MCF 10A (cell line): ENCODE measurements at regions not wholly inside any gene's neighbourhood (a gene's known extent, or its start where the extent isn't known, plus 50 kb on each side); places are given as distances from the start of the nearest gene placed in this dataset.

Source experiments
- BruUV-seq: library from RNA; stranded (reverse); fragments of 400-500 nt; replicated peaks from 2 replicates; lab custom pipeline; 2021; lab: Mats Ljungman, UMichigan
- CTCF ChIA-PET: fragments of 300-600 bp; sonication (Branson Sonifier 250); formaldehyde crosslinking; extraction: SDS; loops from one replicate; lab custom pipeline; 2021; ENCODE audit warnings: antibody characterized with exemption, inconsistent platforms; lab: Yijun Ruan, JAX
- POLR2A ChIA-PET: fragments of 300-600, 350-650 bp; sonication (Branson Sonifier 250); formaldehyde crosslinking; extraction: SDS; loops from one replicate; lab custom pipeline; 2020; ENCODE audit warnings: antibody characterized with exemption, inconsistent platforms; lab: Yijun Ruan, JAX
- DNase-seq: peaks from one replicate; pipeline ENCODE4 v3.0.0-alpha.2; 2018; ENCODE audit not compliant: unreplicated experiment
- H3K27ac Mint-ChIP-seq: one replicate; pipeline ENCODE4 v1.8.0; 2022; ENCODE audit warnings: mild to moderate bottlenecking, low read depth, mixed read lengths; ENCODE audit not compliant: unreplicated experiment
- H3K27me3 Mint-ChIP-seq: one replicate; pipeline ENCODE4 v1.8.0; 2022; ENCODE audit warnings: mixed read lengths; ENCODE audit not compliant: insufficient read depth, unreplicated experiment
- H3K36me3 Mint-ChIP-seq: one replicate; pipeline ENCODE4 v1.8.0; 2022; ENCODE audit warnings: mild to moderate bottlenecking, moderate library complexity, mixed read lengths; ENCODE audit not compliant: insufficient read depth, unreplicated experiment
- H3K4me1 Mint-ChIP-seq: one replicate; pipeline ENCODE4 v1.8.0; 2022; ENCODE audit warnings: mixed read lengths; ENCODE audit not compliant: insufficient read depth, unreplicated experiment
- H3K4me3 Mint-ChIP-seq: one replicate; pipeline ENCODE4 v1.8.0; 2022; ENCODE audit warnings: mild to moderate bottlenecking, moderate library complexity, mixed read lengths; ENCODE audit not compliant: unreplicated experiment
- H3K9me3 Mint-ChIP-seq: one replicate; pipeline ENCODE4 v1.8.0; 2022; ENCODE audit warnings: mixed read lengths; ENCODE audit not compliant: unreplicated experiment
- intact Hi-C: fragments of 100-400 bp; cut with micrococcal nuclease; formaldehyde crosslinking; loops from 2 replicates; pipeline ENCODE4 v1.14.1; 2022
- TF ChIP-seq, protein P1 (sequence below): fragments of 200-600 bp; IDR thresholded peaks from one replicate; pipeline ENCODE4 v1.8.0; 2022; ENCODE audit warnings: antibody characterized with exemption, mild to moderate bottlenecking; ENCODE audit not compliant: unreplicated experiment

DNA sequence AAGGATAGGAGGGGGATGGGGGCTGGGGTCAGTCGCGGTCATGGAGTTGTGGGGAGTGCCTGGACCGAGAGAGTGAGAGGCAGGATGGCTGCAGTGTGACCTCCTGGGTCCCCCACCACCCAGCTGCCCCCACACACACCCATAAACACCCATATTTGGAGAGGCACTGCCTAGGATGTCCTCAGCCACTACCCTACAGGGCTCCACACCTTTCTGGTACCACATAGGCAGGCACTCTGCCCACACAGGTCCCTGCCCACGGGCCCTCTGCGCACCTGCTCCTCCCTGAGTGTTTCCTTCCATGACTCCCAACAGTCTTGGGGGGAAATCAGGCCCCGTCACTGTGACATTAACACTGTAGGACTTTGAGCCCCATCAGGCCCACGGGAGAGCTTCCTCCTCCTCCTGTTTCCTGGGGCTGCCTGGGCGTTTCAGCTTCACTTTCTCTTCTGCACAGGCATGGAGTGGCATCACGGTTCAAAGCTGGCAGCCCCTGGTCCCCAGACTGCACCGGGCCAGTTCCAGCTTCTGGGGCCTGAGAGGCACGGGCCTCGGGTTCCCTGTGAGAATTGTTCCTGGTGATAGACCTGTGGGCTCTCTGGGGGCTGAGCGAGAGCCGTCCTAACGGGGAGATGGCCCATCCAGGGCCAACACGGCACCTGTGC is 207.0 kb upstream of the C14orf180 start:
- no peaks in the 10 kb centered on the region for H3K36me3 Mint-ChIP-seq
- H3K4me3 Mint-ChIP-seq, result no peak overlapping the region
- H3K9me3 Mint-ChIP-seq, result no peaks in the 10 kb centered on the region
- CTCF ChIA-PET, result interaction anchor here (0.7 kb wide), 1 partner anchor 231 kb away, joined by 3 read pairs; no protein-coding TSS in a partner anchor
- POLR2A ChIA-PET, result no interaction called here
- H3K27me3 Mint-ChIP-seq, result peaks cover 54% of the 10 kb centered on the region
- intact Hi-C loops, result no loop called here
- BruUV-seq, result no TSS peak
- H3K27ac Mint-ChIP-seq, result no peak overlapping the region
- H3K4me1 Mint-ChIP-seq, result no peaks in the 10 kb centered on the region
- TF ChIP-seq, protein P1, sequence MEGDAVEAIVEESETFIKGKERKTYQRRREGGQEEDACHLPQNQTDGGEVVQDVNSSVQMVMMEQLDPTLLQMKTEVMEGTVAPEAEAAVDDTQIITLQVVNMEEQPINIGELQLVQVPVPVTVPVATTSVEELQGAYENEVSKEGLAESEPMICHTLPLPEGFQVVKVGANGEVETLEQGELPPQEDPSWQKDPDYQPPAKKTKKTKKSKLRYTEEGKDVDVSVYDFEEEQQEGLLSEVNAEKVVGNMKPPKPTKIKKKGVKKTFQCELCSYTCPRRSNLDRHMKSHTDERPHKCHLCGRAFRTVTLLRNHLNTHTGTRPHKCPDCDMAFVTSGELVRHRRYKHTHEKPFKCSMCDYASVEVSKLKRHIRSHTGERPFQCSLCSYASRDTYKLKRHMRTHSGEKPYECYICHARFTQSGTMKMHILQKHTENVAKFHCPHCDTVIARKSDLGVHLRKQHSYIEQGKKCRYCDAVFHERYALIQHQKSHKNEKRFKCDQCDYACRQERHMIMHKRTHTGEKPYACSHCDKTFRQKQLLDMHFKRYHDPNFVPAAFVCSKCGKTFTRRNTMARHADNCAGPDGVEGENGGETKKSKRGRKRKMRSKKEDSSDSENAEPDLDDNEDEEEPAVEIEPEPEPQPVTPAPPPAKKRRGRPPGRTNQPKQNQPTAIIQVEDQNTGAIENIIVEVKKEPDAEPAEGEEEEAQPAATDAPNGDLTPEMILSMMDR, result no peak
- DNase-seq, result no peak

DNA sequence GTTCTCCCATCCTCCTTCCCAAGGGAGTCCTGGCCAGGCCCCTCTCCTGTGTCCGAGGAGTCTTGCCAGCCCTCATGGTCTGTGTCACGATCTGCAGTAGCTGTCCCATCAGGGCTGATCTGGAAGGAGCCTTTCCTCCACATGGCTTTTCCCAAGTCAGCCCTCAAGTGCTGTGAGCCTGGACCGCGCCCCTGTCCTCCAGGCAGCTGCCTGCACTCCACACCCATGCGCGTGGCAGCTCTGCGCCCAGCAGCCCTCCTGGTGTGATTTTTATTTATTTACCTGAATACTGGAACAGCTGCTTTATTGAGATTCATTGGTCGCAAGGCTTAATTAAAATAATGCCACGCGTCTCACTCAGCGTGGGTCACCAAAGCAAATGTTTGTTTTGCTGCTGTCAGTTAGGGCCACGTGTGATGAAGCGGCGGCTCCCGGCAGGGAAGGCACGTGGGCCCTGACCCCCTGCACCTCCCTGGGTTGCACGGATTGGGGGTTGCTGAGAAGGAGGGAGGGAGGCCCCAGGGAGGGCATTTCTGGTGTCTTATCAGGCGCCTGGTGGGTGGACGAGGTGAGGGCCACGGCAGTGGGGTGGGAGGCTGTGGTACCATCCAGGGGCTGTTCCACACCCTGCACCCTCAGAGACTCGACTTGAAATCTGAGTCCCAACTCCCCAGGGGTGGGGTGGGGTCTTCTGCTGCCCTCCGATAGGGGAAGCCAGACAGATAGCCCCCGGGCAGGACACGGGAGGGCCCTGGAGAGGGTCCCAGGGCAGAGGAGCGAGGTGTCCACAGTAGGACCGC is 206.3 kb upstream of the C14orf180 start:
- H3K27ac Mint-ChIP-seq, result no peak overlapping the region
- POLR2A ChIA-PET, result no interaction called here
- H3K36me3 Mint-ChIP-seq, result no peaks in the 10 kb centered on the region
- no peak overlapping the region for H3K4me3 Mint-ChIP-seq
- TF ChIP-seq, protein P1, result no peak
- no peak for DNase-seq
- H3K9me3 Mint-ChIP-seq, result no peaks in the 10 kb centered on the region
- H3K4me1 Mint-ChIP-seq, result no peaks in the 10 kb centered on the region
- CTCF ChIA-PET, result no interaction called here
- H3K27me3 Mint-ChIP-seq, result peaks cover 61% of the 10 kb centered on the region
- no TSS peak for BruUV-seq
- intact Hi-C loops, result no loop called here

DNA sequence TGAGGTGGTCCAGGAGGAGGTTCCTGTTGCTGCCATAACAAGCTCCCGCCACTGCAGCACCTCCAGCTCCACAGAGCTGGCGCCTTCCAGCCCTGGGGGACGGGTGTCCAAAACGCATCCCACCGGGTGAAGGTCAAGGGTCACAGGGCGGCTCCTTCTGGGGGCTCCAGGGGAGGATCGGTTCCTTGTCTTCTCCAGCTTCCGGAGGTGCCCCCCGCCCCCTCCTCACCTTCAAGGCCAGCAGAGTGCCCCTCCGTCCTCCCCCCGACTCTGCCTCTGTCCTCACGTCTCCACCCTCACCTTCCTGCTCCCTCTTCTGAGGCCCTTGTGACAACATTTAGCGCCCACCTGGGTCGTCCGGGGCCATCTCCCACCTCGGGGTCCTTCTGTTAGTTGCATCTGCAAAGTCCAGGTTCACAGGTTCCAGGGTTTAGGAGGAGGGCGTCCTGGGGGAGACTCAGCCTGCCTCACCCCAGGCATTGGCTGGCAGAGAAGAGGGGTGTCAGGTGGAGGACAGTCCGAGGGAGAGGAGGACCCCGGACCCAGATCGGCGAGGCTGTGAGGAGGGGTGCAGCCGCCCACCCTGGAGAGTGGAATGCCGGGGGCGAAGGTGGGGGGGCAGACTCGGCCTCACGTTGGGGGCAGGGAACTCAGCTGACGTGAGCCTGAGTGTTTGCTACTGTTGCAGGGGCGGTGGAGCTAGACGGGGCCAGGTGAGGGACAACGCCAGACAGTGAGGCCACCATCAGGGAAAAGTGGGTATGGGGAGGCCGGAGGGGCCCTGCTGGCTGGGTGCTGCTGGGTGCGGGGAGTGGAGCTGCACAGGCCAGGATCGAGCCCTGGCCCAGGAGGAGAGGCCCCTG is 205.5 kb upstream of the C14orf180 start:
- Mint-ChIP-seq H3K36me3 (no peaks in the 10 kb centered on the region), H3K27ac (no peak overlapping the region), H3K4me3 (no peak overlapping the region), H3K27me3 (peaks cover 70% of the 10 kb centered on the region), H3K9me3 (no peaks in the 10 kb centered on the region), H3K4me1 (no peaks in the 10 kb centered on the region)
- intact Hi-C loops, result no loop called here
- no TSS peak for BruUV-seq
- CTCF ChIA-PET, result interaction anchor here (1.1 kb wide), 1 partner anchor 11 kb away, joined by 3 read pairs; no protein-coding TSS in a partner anchor
- DNase-seq, result no peak
- TF ChIP-seq, protein P1, result no peak
- POLR2A ChIA-PET, result interaction anchor here (0.6 kb wide), 1 partner anchor 19 kb away, joined by 3 read pairs; no protein-coding TSS in a partner anchor
